H9 (cell line): ENCODE measurements at regions not wholly inside any gene's neighbourhood (a gene's known extent, or its start where the extent isn't known, plus 50 kb on each side); places are given as distances from the start of the nearest gene placed in this dataset.

Experiments
- DNase-seq: peaks from one replicate; pipeline ENCODE4 v3.0.0-alpha.2; 2017
- H2AFZ ChIP-seq: one replicate; pipeline ENCODE4 v1.6.1; 2013; ENCODE audit warnings: mild to moderate bottlenecking, low read length, control low read depth, moderate library complexity
- H2AK5ac ChIP-seq: 2 replicates; pipeline ENCODE4 v1.6.1; 2013; ENCODE audit warnings: low read length, control low read depth, mixed read lengths; ENCODE audit not compliant: insufficient read length
- H2BK120ac ChIP-seq: one replicate; pipeline ENCODE4 v1.6.1; 2013; ENCODE audit warnings: low read depth, mild to moderate bottlenecking, low read length, control low read depth, inconsistent platforms; ENCODE audit not compliant: poor library complexity, severe bottlenecking
- H2BK12ac ChIP-seq: 2 replicates; pipeline ENCODE4 v1.6.1; 2013; ENCODE audit warnings: low read length, control low read depth, mixed read lengths, low read depth; ENCODE audit not compliant: insufficient read length
- H2BK15ac ChIP-seq: 2 replicates; pipeline ENCODE4 v1.6.1; 2013; ENCODE audit warnings: low read depth, low read length, control low read depth
- H2BK20ac ChIP-seq: one replicate; pipeline ENCODE4 v1.6.1; 2013; ENCODE audit warnings: low read depth, mild to moderate bottlenecking, low read length, control low read depth, inconsistent platforms; ENCODE audit not compliant: poor library complexity, severe bottlenecking
- H2BK5ac ChIP-seq: 2 replicates; pipeline ENCODE4 v1.6.1; 2013; ENCODE audit warnings: low read length, control low read depth, mixed read lengths; ENCODE audit not compliant: insufficient read length
- H3K14ac ChIP-seq: 2 replicates; pipeline ENCODE4 v1.6.1; 2013; ENCODE audit warnings: low read length, control low read depth; ENCODE audit not compliant: insufficient read depth
- H3K18ac ChIP-seq: 2 replicates; pipeline ENCODE4 v1.6.1; 2013; ENCODE audit warnings: low read depth, mild to moderate bottlenecking, mixed read lengths, low read length, control low read depth; ENCODE audit not compliant: insufficient read length
- H3K23ac ChIP-seq: 2 replicates; pipeline ENCODE4 v1.6.1; 2013; ENCODE audit warnings: low read length, control low read depth, mixed read lengths, low read depth; ENCODE audit not compliant: insufficient read length
- H3K23me2 ChIP-seq: 2 replicates; pipeline ENCODE4 v1.6.1; 2013; ENCODE audit warnings: low read depth, mild to moderate bottlenecking, mixed read lengths, low read length, control low read depth; ENCODE audit not compliant: insufficient read length, poor library complexity, severe bottlenecking
- H3K27ac ChIP-seq: 2 replicates; pipeline ENCODE4 v1.5.1; 2013; ENCODE audit warnings: low read length, control low read depth, mixed read lengths, low read depth; ENCODE audit not compliant: insufficient read length
- H3K27me3 ChIP-seq: 2 replicates; pipeline ENCODE4 v1.6.1; 2013; ENCODE audit warnings: low read length, control low read depth, inconsistent platforms; ENCODE audit not compliant: insufficient read depth
- H3K4ac ChIP-seq: 2 replicates; pipeline ENCODE4 v1.6.1; 2013; ENCODE audit warnings: low read depth, mild to moderate bottlenecking, control low read depth, inconsistent platforms, low read length, moderate library complexity
- H3K4me1 ChIP-seq: 2 replicates; pipeline ENCODE4 v1.6.1; 2013; ENCODE audit warnings: low read length, control low read depth, inconsistent platforms; ENCODE audit not compliant: insufficient read depth
- H3K4me2 ChIP-seq: 2 replicates; pipeline ENCODE4 v1.6.1; 2013; ENCODE audit warnings: low read length, control low read depth, mixed read lengths; ENCODE audit not compliant: insufficient read length, insufficient read depth
- H3K56ac ChIP-seq: 2 replicates; pipeline ENCODE4 v1.6.1; 2013; ENCODE audit warnings: low read depth, mild to moderate bottlenecking, mixed read lengths, low read length, control low read depth; ENCODE audit not compliant: insufficient read length
- H3K79me1 ChIP-seq: 2 replicates; pipeline ENCODE4 v1.6.1; 2013; ENCODE audit warnings: low read depth, mild to moderate bottlenecking, moderate library complexity, low read length, control low read depth, inconsistent platforms; ENCODE audit not compliant: insufficient read depth, poor library complexity, severe bottlenecking
- H3K79me2 ChIP-seq: 2 replicates; pipeline ENCODE4 v1.6.1; 2013; ENCODE audit warnings: low read length, control low read depth, inconsistent platforms; ENCODE audit not compliant: insufficient read depth
- H3K9ac ChIP-seq: 2 replicates; pipeline ENCODE4 v1.6.1; 2013; ENCODE audit warnings: low read length, control low read depth, mixed read lengths; ENCODE audit not compliant: insufficient read length; ENCODE audit errors: extremely low read depth
- H3K9me3 ChIP-seq: one replicate; pipeline ENCODE4 v1.6.1; 2013; ENCODE audit warnings: low read depth, low read length, inconsistent platforms; ENCODE audit not compliant: control insufficient read depth
- H3T11ph ChIP-seq: one replicate; pipeline ENCODE4 v1.6.1; 2013; ENCODE audit warnings: mild to moderate bottlenecking, low read length, control low read depth, inconsistent platforms
- H4K20me1 ChIP-seq: one replicate; pipeline ENCODE4 v1.6.1; 2013; ENCODE audit not compliant: control insufficient read depth, insufficient read length, insufficient read depth
- H4K5ac ChIP-seq: 2 replicates; pipeline ENCODE4 v1.6.1; 2013; ENCODE audit warnings: low read depth, mild to moderate bottlenecking, mixed read lengths, low read length, control low read depth; ENCODE audit not compliant: insufficient read length
- H4K8ac ChIP-seq: replicated peaks from 2 replicates; pipeline ENCODE4 v1.6.1; 2013; ENCODE audit warnings: low read length, control low read depth, mixed read lengths, low read depth; ENCODE audit not compliant: insufficient read length
- H4K91ac ChIP-seq: 2 replicates; pipeline ENCODE4 v1.6.1; 2013; ENCODE audit warnings: low read depth, mild to moderate bottlenecking, moderate library complexity, mixed read lengths, low read length, control low read depth; ENCODE audit not compliant: insufficient read length
- H3K27ac Mint-ChIP-seq, 3 experiments: 2 replicates in 2 of 3; 3 replicates in 1 of 3; pipeline ENCODE4 v1.8.0; 2020 to 2021; ENCODE audit warnings: mixed read lengths in 3 of 3, mild to moderate bottlenecking in 1 of 3, moderate library complexity in 1 of 3
- H3K27me3 Mint-ChIP-seq: 2 replicates; pipeline ENCODE4 v1.8.0; 2021; ENCODE audit warnings: low read depth, mild to moderate bottlenecking, moderate library complexity, mixed read lengths
- H3K36me3 Mint-ChIP-seq, 3 experiments: 2 replicates in 2 of 3; 3 replicates in 1 of 3; pipeline ENCODE4 v1.8.0; 2020 to 2021; ENCODE audit warnings: low read depth in 3 of 3, mixed read lengths in 3 of 3; ENCODE audit not compliant: insufficient read depth in 1 of 3
- H3K4me1 Mint-ChIP-seq, 2 experiments: 2 replicates each; pipeline ENCODE4 v1.8.0; 2020; ENCODE audit warnings: mixed read lengths in 2 of 2
- H3K4me3 Mint-ChIP-seq, 2 experiments: 2 replicates in 1 of 2; 3 replicates in 1 of 2; pipeline ENCODE4 v1.8.0; 2020 to 2021; ENCODE audit warnings: mild to moderate bottlenecking in 2 of 2, mixed read lengths in 2 of 2, moderate library complexity in 1 of 2
- H3K9me3 Mint-ChIP-seq, 2 experiments: 2 replicates in 1 of 2; 3 replicates in 1 of 2; pipeline ENCODE4 v1.8.0; 2020; ENCODE audit warnings: mild to moderate bottlenecking in 2 of 2, mixed read lengths in 2 of 2, moderate library complexity in 1 of 2
- CTCF ChIP-seq: fragments of 200-600 bp; sonication (generic); conservative IDR thresholded peaks from 3 replicates; pipeline ENCODE4 v1.8.0; 2021; ENCODE audit warnings: antibody characterized with exemption, mild to moderate bottlenecking
- WGBS: extraction: QIAGEN DNeasy Blood & Tissue Kit; methylation state at CpG from one replicate; pipeline ENCODE4 v1.1.7; 2013; ENCODE audit warnings: missing lambda C conversion rate, low lambda C conversion rate, mixed read lengths; ENCODE audit not compliant: insufficient read length; ENCODE audit errors: extremely low coverage; 5-methylcytosine and 5-hydroxymethylcytosine counted together

DNA sequence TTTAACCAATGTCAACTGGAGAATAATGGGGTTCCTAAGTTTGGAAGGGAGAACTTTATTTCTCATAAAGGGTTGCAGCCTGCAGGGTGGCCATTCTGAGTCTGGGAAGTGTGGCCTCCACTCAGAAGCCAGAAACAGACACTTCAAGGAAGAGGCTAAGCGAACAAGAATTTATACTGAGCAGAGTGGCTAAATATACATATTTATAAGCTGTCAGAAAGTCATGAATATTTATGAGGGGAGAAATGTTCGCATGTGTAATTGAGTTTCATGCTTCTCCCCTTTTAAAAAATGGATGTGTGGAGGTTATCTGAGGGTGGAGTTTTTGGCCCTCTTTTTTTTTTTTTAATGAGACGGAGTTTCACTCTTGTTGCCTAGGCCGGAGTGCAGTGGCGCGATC is 78.1 kb upstream of the PLAC8 start:
- no peak overlapping the region for H3K56ac ChIP-seq
- H3K14ac ChIP-seq: no peak overlapping the region
- H3K4me2 ChIP-seq: no peak overlapping the region
- no peaks in the 10 kb centered on the region for H3K27me3 ChIP-seq
- H3K79me1 ChIP-seq: no peaks in the 10 kb centered on the region
- H3K9me3 Mint-ChIP-seq: peaks cover 0 to 3% of the 10 kb centered on the region in 2 experiments; a peak in 1 of 5 replicates
- no peaks in the 10 kb centered on the region for H3K9me3 ChIP-seq
- H3K23me2 ChIP-seq: no peaks in the 10 kb centered on the region
- H2BK5ac ChIP-seq: no peak overlapping the region
- H2BK12ac ChIP-seq: no peak overlapping the region
- H3K27me3 Mint-ChIP-seq: peaks cover 4% of the 10 kb centered on the region
- H2BK15ac ChIP-seq: no peak overlapping the region
- TF ChIP-seq CTCF: no peak
- WGBS: no CpG with 5 or more reads among the region's 6 CpGs
- no peak overlapping the region for H2AK5ac ChIP-seq
- H2AFZ ChIP-seq: no peak overlapping the region
- no peak overlapping the region for H3K27ac Mint-ChIP-seq
- H3K4me1 Mint-ChIP-seq: peaks cover 16% of the 10 kb centered on the region in 2 experiments
- H2BK20ac ChIP-seq: no peak overlapping the region
- H3K18ac ChIP-seq: no peak overlapping the region
- no peaks in the 10 kb centered on the region for H3K79me2 ChIP-seq
- no peak overlapping the region for H4K8ac ChIP-seq
- H3K4ac ChIP-seq: no peak overlapping the region
- H4K91ac ChIP-seq: no peak overlapping the region
- DNase-seq: no peak
- no peak overlapping the region for H3K4me3 Mint-ChIP-seq
- H4K5ac ChIP-seq: no peak overlapping the region
- no peak overlapping the region for H3K23ac ChIP-seq
- H3K36me3 Mint-ChIP-seq: no peaks in the 10 kb centered on the region
- H4K20me1 ChIP-seq: no peaks in the 10 kb centered on the region
- H3T11ph ChIP-seq: no peak overlapping the region
- no peak overlapping the region for H3K9ac ChIP-seq
- no peak overlapping the region for H2BK120ac ChIP-seq
- H3K27ac ChIP-seq: no peak overlapping the region
- peaks cover 2% of the 10 kb centered on the region; the same call in 1 of the 2 replicates for H3K4me1 ChIP-seq
